ENCODE measurements at regions not wholly inside any gene's neighbourhood (a gene's known extent, or its start where the extent isn't known, plus 50 kb on each side); places are given as distances from the start of the nearest gene placed in this dataset.

- H3K4me3 ChIP-seq (ENCODE audit: low read depth, low read length): no peak overlapping the region
- no peak for FAIRE-seq
Observed at GRCh38 chr4:138096384-138097062, 145.6 kb downstream of the SLC7A11 start.

GRCh38 chr4:138095378-138095777, 146.8 kb downstream of the SLC7A11 start:
- no peak for TF ChIP-seq CTCF (IDR thresholded peaks at IDR 0.05; ENCODE audit: insufficient read depth, low read length, severe bottlenecking)
- no peak overlapping the region for H3K4me3 ChIP-seq (ENCODE audit: low read depth, low read length)
- H3K27me3 ChIP-seq (ENCODE audit: control insufficient read depth, insufficient read depth, low read length): no peaks in the 10 kb centered on the region
- FAIRE-seq (no peak), DNase-seq (ENCODE audit: low read depth) (no peak)
- no peaks in the 10 kb centered on the region for H3K36me3 ChIP-seq (ENCODE audit: control insufficient read depth, insufficient read depth, low read length)

More at GRCh38 chr4:138096384-138097062, 145.6 kb downstream of the SLC7A11 start:
- Histone ChIP-seq H3K27me3 (ENCODE audit: control insufficient read depth, insufficient read depth, low read length) (no peaks in the 10 kb centered on the region), H3K36me3 (ENCODE audit: control insufficient read depth, insufficient read depth, low read length) (no peaks in the 10 kb centered on the region)
- no peak for DNase-seq (ENCODE audit: low read depth)
- no peak for TF ChIP-seq CTCF (IDR thresholded peaks at IDR 0.05; ENCODE audit: insufficient read depth, low read length, severe bottlenecking)

- no peak for FAIRE-seq
- no peak for DNase-seq (ENCODE audit: low read depth)
- H3K36me3 ChIP-seq (ENCODE audit: control insufficient read depth, insufficient read depth, low read length): no peaks in the 10 kb centered on the region
- H3K4me3 ChIP-seq (ENCODE audit: low read depth, low read length): no peak overlapping the region
- no peaks in the 10 kb centered on the region for H3K27me3 ChIP-seq (ENCODE audit: control insufficient read depth, insufficient read depth, low read length)
- TF ChIP-seq CTCF (IDR thresholded peaks at IDR 0.05; ENCODE audit: insufficient read depth, low read length, severe bottlenecking): no peak
Observed at GRCh38 chr4:138092060-138092459, 150.1 kb downstream of the SLC7A11 start.

GRCh38 chr4:138090918-138091676, 151.1 kb downstream of the SLC7A11 start:
- no peak for TF ChIP-seq CTCF (IDR thresholded peaks at IDR 0.05; ENCODE audit: insufficient read depth, low read length, severe bottlenecking)
- FAIRE-seq (no peak), DNase-seq (ENCODE audit: low read depth) (no peak)
- Histone ChIP-seq H3K4me3 (ENCODE audit: low read depth, low read length) (no peak overlapping the region), H3K36me3 (ENCODE audit: control insufficient read depth, insufficient read depth, low read length) (no peaks in the 10 kb centered on the region), H3K27me3 (ENCODE audit: control insufficient read depth, insufficient read depth, low read length) (no peaks in the 10 kb centered on the region)

- peak; percentile 74 for DNase-seq (ENCODE audit: low read depth)
- Histone ChIP-seq H3K4me3 (ENCODE audit: low read depth, low read length) (peak overlapping the region; percentile 31), H3K36me3 (ENCODE audit: control insufficient read depth, insufficient read depth, low read length) (no peaks in the 10 kb centered on the region), H3K27me3 (ENCODE audit: control insufficient read depth, insufficient read depth, low read length) (no peaks in the 10 kb centered on the region)
- peak; percentile 63 for TF ChIP-seq CTCF (IDR thresholded peaks at IDR 0.05; ENCODE audit: insufficient read depth, low read length, severe bottlenecking)
- FAIRE-seq: no peak
Observed at GRCh38 chr4:138090150-138090917, 151.8 kb downstream of the SLC7A11 start.

Measured in bronchial epithelial cell (primary cell).